Activated CD8-positive, alpha-beta memory T cell treated with anti-CD3 and anti-CD28 coated beads for 36 hours (primary cell): ENCODE measurements at regions not wholly inside any gene's neighbourhood (a gene's known extent, or its start where the extent isn't known, plus 50 kb on each side); places are given as distances from the start of the nearest gene placed in this dataset.

ENCODE experiments used
- CTCF ChIA-PET: fragments of 350-600 bp; sonication (Branson Sonifier 250); formaldehyde crosslinking; loops from one replicate; lab custom pipeline; 2021; ENCODE audit warnings: antibody characterized with exemption; lab: Charles Lee
- POLR2A ChIA-PET: fragments of 350-600 bp; sonication (Branson Sonifier 250); formaldehyde crosslinking; loops from one replicate; lab custom pipeline; 2021; ENCODE audit warnings: antibody characterized with exemption; lab: Charles Lee

GRCh38 chr11:109838026-109838425 lies 255.2 kb upstream of the ZC3H12C start:
- ChIA-PET CTCF (no interaction called here), POLR2A (no interaction called here)

GRCh38 chr11:109845437-109845836 lies 247.8 kb upstream of the ZC3H12C start:
- CTCF ChIA-PET: no interaction called here
- POLR2A ChIA-PET: no interaction called here

GRCh38 chr11:109847621-109848020 lies 245.6 kb upstream of the ZC3H12C start:
- CTCF ChIA-PET: no interaction called here
- POLR2A ChIA-PET: no interaction called here

- CTCF ChIA-PET: no interaction called here
- POLR2A ChIA-PET: no interaction called here
Observed at GRCh38 chr11:109849051-109849450, 244.1 kb upstream of the ZC3H12C start.

- CTCF ChIA-PET: no interaction called here
- POLR2A ChIA-PET: no interaction called here
Observed at GRCh38 chr11:109849946-109850345, 243.2 kb upstream of the ZC3H12C start.

- POLR2A ChIA-PET: no interaction called here
- CTCF ChIA-PET: no interaction called here
Observed at GRCh38 chr11:109851780-109852390, 241.3 kb upstream of the ZC3H12C start.

GRCh38 chr11:109853156-109853776 lies 239.9 kb upstream of the ZC3H12C start:
- POLR2A ChIA-PET: no interaction called here
- CTCF ChIA-PET: no interaction called here

- POLR2A ChIA-PET: interaction anchor here (0.7 kb wide), 1 partner anchor 223 kb away, joined by 6 read pairs; no protein-coding TSS in a partner anchor
- CTCF ChIA-PET: no interaction called here
Observed at GRCh38 chr11:109854731-109855130, 238.5 kb upstream of the ZC3H12C start.

- CTCF ChIA-PET: no interaction called here
- POLR2A ChIA-PET: no interaction called here
Observed at GRCh38 chr11:109856928-109857327, 236.3 kb upstream of the ZC3H12C start.

GRCh38 chr11:109857637-109858036 lies 235.6 kb upstream of the ZC3H12C start:
- CTCF ChIA-PET: no interaction called here
- POLR2A ChIA-PET: no interaction called here

- POLR2A ChIA-PET: no interaction called here
- CTCF ChIA-PET: no interaction called here
Observed at GRCh38 chr11:109858152-109858551, 235.0 kb upstream of the ZC3H12C start.

- CTCF ChIA-PET: no interaction called here
- POLR2A ChIA-PET: no interaction called here
Observed at GRCh38 chr11:109859045-109859724, 234.0 kb upstream of the ZC3H12C start.

- ChIA-PET CTCF (interaction anchor here (0.5 kb wide), 1 partner anchor 457 kb away, joined by 5 read pairs; no protein-coding TSS in a partner anchor), POLR2A (no interaction called here)
Observed at GRCh38 chr11:109862835-109863234, 230.4 kb upstream of the ZC3H12C start.

- ChIA-PET CTCF (no interaction called here), POLR2A (no interaction called here)
Observed at GRCh38 chr11:109864151-109864661, 229.0 kb upstream of the ZC3H12C start.

- ChIA-PET POLR2A (no interaction called here), CTCF (no interaction called here)
Observed at GRCh38 chr11:109864834-109865547, 228.2 kb upstream of the ZC3H12C start.

- ChIA-PET POLR2A (no interaction called here), CTCF (no interaction called here)
Observed at GRCh38 chr11:109865548-109866186, 227.5 kb upstream of the ZC3H12C start.

- ChIA-PET CTCF (no interaction called here), POLR2A (no interaction called here)
Observed at GRCh38 chr11:109867784-109868183, 225.4 kb upstream of the ZC3H12C start.

- ChIA-PET POLR2A (no interaction called here), CTCF (no interaction called here)
Observed at GRCh38 chr11:109869536-109869935, 223.7 kb upstream of the ZC3H12C start.

- ChIA-PET POLR2A (no interaction called here), CTCF (no interaction called here)
Observed at GRCh38 chr11:109870297-109870696, 222.9 kb upstream of the ZC3H12C start.

GRCh38 chr11:109877043-109877442 lies 216.1 kb upstream of the ZC3H12C start:
- POLR2A ChIA-PET: no interaction called here
- CTCF ChIA-PET: no interaction called here
